PC-3 (cell line): ENCODE measurements at regions not wholly inside any gene's neighbourhood (a gene's known extent, or its start where the extent isn't known, plus 50 kb on each side); places are given as distances from the start of the nearest gene placed in this dataset.

Experiments
- EZH2 ChIP-seq: fragments of 300-600 bp; sonication (generic); IDR thresholded peaks from one replicate; pipeline ENCODE4 v1.6.1; 2017; ENCODE audit warnings: antibody characterized with exemption, mild to moderate bottlenecking, low read length; ENCODE audit not compliant: unreplicated experiment
- EZH2phosphoT487 ChIP-seq: fragments of 300-600 bp; sonication (generic); IDR thresholded peaks from 2 replicates; pipeline ENCODE4 v1.6.1; 2018; ENCODE audit warnings: mild to moderate bottlenecking, antibody characterized with exemption, low read length, borderline replicate concordance
- TF ChIP-seq, protein P1 (sequence below): fragments of 300-600 bp; sonication (generic); conservative IDR thresholded peaks from 2 replicates; pipeline ENCODE4 v1.5.1; 2017; ENCODE audit warnings: antibody characterized with exemption, low read depth, mild to moderate bottlenecking, low read length

DNA sequence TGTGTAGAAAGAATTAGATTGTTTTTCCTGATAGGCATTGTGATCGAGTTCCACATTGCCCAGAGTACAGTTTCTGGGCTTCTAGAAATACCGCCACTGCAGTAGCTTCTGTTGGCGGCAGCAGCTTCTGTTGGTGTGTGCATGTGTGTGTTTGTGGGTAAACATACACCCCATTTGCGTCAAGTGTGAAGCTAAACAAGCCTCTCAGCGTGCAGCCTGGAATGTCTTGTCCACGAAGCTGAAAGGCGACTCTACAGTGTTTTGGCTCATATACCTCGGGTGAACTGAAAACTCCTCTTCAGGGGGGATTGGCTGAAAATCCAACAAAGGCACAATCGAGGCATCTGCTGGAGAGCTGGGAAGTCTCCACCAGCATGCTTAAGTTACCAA lies 112.0 kb upstream of the E2F8 start:
- TF ChIP-seq, protein P1, sequence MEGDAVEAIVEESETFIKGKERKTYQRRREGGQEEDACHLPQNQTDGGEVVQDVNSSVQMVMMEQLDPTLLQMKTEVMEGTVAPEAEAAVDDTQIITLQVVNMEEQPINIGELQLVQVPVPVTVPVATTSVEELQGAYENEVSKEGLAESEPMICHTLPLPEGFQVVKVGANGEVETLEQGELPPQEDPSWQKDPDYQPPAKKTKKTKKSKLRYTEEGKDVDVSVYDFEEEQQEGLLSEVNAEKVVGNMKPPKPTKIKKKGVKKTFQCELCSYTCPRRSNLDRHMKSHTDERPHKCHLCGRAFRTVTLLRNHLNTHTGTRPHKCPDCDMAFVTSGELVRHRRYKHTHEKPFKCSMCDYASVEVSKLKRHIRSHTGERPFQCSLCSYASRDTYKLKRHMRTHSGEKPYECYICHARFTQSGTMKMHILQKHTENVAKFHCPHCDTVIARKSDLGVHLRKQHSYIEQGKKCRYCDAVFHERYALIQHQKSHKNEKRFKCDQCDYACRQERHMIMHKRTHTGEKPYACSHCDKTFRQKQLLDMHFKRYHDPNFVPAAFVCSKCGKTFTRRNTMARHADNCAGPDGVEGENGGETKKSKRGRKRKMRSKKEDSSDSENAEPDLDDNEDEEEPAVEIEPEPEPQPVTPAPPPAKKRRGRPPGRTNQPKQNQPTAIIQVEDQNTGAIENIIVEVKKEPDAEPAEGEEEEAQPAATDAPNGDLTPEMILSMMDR: no peak
- no peak for TF ChIP-seq EZH2
- no peak for TF ChIP-seq EZH2phosphoT487
